HG03064 (cell line): ENCODE measurements at regions not wholly inside any gene's neighbourhood (a gene's known extent, or its start where the extent isn't known, plus 50 kb on each side); places are given as distances from the start of the nearest gene placed in this dataset.

ENCODE experiments used
- ATAC-seq: cut with Tn5 transposase; IDR thresholded peaks from one replicate; pipeline ENCODE4 v1.9.1; 2021; ENCODE audit warnings: low read depth; ENCODE audit not compliant: unreplicated experiment

- no peak for ATAC-seq
Observed at GRCh38 chr16:86962913-86963312, 354.3 kb downstream of the C16orf95 start.

DNA sequence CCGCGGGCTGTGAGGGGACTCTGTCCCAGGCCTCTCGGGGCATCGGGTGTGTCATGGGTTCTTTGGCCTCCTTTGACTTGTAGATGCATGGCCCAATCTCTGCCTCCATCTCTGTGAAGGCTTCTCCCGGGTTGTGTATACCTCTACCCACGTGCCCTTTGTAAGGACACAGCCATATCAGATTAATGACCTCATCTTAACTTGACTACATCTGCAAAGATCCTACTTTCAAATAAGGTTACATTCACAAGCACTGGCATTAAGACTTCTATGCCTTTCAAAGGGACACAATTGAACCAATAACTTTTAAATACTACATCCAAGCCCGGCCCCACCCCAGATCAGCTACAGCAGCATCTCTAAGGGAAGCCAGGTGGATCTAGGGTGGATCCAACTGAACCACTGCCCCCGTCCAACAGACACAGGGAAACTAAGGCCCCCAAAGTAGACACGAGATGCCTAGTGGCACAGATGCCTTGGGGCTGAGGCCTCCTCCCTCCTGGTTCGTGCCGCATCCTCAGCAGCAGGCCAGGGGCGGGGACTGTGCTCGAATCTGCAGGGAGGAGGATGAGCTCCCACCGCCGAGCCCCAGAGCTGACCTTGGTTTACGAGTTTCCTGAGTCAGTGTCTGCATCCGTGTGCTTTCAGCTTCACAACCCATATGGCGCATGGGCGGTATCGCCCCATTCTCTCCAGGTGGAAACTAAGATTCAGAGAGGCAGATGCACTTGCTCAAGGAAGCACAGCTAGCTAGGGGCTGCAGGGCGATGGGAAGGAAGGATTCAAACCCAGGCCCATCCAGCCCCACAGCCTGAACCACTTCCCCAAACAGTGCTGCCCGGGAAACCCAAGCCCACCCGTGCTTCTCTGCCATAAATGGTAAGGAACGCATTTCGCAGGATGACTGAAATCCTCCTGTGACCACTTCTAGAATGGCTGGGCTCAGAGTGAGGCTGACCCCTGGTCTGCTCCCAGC, 353.3 kb downstream of the C16orf95 start:
- ATAC-seq, result no peak

DNA sequence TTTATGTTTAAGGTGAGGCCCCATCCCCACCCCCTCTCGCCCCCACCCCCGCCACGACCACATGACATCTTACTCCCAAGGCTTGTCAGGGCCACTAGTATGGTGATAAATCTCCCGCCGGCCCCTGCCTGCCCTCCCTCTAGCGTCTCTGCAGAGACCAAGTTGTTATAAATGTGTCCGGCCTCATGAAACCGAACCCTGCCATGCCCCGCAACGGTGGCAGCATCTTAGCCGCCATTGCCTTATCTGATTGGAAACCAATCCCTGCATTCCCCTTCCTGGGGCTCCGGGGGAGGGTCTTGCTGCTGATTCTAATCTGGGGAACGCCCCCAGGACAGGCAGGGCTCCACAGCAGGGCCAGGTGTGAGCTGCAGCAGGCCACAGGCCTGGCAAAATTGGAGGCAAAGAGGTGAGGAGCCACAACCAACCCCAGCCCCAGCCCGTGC, 352.4 kb downstream of the C16orf95 start:
- no peak for ATAC-seq

DNA sequence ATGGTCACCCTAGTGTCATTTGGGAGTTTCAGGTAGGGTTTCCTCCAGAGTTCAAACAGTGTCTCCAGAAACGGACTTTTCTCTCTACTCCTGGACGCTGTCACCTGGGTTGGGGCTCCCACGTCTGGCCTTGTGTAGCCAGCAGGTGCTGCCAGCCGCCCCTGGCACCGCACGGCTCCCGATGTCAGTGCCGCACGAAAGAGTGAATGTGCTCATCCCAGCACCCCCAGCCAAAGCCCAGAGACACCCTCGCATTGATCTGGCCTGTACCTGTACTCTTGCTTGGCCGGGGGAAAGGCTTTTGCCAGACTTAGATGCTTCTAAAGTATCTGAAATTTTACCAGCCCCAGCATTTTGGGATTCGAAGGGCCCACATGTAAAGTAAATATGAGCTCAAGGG, 351.9 kb downstream of the C16orf95 start:
- ATAC-seq, result no peak

- no peak for ATAC-seq
Observed at GRCh38 chr16:86965840-86966550, 351.2 kb downstream of the C16orf95 start.

GRCh38 chr16:86966777-86967176, 350.4 kb downstream of the C16orf95 start:
- ATAC-seq, result no peak

GRCh38 chr16:86968866-86969265, 348.3 kb downstream of the C16orf95 start:
- ATAC-seq, result no peak

DNA sequence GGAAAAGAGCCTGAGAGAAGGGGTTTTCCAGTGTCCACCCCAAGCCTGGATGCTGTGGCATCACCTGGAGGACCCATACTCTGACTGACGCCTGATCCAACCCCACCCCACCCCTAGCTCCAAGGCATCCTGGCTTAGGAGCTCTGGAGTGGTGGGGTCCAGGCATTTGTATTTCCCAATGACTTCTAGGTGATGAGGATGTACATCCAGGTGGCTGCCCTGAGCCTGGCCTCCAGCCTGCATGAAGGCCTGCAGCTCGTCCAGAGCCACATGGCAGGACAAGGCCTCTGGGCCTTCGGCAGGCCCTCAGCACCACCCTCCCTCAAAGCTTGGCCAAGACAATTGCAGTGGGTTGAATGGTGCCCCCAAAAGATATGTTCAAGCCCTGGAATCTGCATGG, 347.5 kb downstream of the C16orf95 start:
- ATAC-seq, result no peak

DNA sequence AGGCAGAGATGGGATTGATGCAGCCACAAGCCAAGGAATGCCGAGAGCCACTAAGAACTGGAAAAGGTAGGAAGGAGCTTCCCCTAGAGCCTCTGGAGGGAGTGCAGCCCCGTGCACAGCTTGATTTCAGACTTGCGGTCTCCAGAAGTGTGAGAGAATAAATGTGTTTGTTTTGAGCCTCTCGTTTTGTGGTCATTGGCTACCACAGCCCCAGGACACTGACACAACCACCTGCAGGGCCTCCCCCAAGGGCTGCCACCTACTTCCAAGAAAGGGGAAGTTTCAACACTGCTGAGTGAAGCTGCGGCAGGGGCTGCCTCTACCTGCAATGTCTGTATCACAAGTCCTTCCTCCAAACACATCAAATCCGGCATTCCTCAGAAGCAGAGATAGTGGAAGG, 346.9 kb downstream of the C16orf95 start:
- ATAC-seq, result no peak

- ATAC-seq, result no peak
Observed at GRCh38 chr16:86970726-86971125, 346.5 kb downstream of the C16orf95 start.

DNA sequence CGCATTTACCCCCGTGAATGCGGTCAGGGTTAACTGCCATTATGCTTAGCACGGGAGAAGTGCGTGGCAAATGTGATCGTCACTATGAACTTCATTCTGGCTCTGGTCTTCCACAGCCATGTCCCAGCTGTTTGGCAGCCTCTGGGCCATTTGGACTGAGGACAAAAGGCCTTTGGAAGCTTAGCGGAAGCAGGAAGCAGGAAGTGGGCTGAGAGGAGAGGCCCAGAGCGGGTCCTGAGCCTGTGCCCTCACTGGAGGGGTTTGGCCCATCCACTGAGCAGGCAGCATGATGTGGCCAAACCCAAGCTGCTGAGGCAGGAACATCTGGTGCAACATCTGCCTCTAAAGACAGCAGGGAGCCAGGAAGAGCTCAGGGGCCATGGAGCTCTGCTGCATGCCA, 345.9 kb downstream of the C16orf95 start:
- no peak for ATAC-seq

GRCh38 chr16:86974120-86974519, 343.1 kb downstream of the C16orf95 start:
- no peak for ATAC-seq

DNA sequence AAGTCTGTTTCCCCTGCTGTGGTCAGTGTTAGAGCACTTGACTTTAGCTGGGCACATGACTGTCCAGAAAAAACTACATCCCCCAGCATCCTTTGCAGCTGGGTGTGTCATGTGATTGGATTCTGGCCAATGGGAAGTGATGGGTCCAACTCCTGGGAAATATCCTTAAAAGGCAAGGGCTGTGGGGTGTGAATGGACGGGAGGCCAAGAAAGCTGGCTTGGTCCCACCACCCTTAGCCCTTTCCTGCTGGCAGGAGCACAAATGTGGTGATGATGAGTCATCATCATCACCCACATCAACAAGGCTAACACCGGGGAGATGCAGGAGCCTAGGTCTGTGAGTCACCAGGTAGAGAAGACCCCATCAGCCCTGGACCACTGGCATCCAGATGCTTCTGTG, 341.7 kb downstream of the C16orf95 start:
- ATAC-seq, result no peak

DNA sequence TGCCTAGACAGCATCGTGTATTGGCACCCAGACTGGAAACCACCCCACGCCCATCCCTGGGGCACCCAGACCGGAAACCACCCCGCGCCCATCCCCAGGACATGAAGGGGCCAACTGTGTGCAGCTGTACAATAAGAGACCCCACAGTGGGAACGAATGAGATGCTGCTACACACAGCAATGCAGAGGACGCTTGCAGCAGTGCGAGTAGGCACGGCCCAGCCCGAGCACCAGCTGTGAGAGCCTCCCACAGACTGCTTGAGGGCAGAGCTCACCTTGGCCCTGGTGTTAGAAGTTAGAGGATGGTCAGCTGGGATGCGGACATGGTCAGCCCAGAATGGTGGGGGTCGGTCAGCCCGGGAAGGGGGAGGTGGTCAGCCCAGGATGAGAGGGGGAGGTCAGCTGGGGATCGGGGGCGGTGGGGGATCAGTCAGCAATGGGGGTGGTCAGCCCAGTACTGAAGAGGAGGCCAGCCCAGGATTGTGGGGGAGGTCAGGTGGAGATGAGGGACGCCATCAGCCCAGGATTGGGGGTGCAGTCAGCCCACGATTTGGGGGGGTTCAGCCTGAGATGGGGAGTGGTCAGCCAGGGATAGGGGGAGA, 340.0 kb downstream of the C16orf95 start:
- ATAC-seq, result no peak

- no peak for ATAC-seq
Observed at GRCh38 chr16:86978445-86979030, 338.7 kb downstream of the C16orf95 start.

GRCh38 chr16:86979061-86979460, 338.1 kb downstream of the C16orf95 start:
- no peak for ATAC-seq

DNA sequence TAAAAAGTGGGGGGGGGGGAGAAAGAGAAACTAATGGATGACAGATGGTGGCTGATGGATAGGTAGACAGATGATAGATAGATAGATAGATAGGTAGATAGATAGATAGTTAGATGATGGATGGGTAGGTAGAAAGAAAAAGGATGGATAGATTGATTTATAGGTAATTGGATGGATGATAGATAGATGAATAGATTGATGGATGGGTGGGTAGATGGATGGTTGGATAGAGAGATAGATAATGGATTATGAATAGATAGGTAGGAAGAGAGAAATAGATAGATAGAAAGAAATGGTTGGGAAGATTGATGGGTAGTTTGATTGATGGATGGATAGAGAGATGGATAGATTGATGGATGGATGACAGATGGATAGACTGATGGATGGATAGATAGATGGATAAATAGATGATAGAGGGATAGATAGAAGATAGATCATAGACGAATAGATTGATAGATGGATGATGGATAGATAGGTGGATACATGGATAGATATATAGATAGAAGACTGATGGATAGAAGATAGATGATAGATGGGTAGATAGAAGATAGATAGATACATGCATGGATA, 337.1 kb downstream of the C16orf95 start:
- ATAC-seq, result no peak

DNA sequence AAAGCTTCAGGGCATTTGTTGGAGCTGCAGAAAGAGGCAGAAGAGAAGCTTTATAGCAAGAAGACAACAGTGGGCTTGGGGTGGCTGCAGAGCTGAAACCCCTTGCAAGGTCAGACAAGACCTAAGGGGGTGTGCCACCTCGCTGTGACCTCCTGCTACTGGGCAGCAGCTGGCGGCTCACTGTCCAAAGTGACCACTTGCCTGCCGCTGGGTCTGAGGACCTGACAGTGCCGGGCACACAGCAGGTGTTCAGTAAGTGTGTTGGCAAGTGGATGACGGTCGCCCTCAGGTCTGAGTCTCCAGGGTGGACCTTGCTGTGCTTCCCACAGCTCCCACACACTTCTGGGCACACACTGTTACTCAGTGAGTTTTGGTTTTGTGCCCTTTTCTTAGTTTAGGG, 336.5 kb downstream of the C16orf95 start:
- ATAC-seq, result no peak

- ATAC-seq, result no peak
Observed at GRCh38 chr16:86982347-86982596, 334.9 kb downstream of the C16orf95 start.

- no peak for ATAC-seq
Observed at GRCh38 chr16:86982912-86983311, 334.3 kb downstream of the C16orf95 start.

- no peak for ATAC-seq
Observed at GRCh38 chr16:86983621-86984020, 333.6 kb downstream of the C16orf95 start.
